ENCODE measurements at regions not wholly inside any gene's neighbourhood (a gene's known extent, or its start where the extent isn't known, plus 50 kb on each side); places are given as distances from the start of the nearest gene placed in this dataset.

DNA sequence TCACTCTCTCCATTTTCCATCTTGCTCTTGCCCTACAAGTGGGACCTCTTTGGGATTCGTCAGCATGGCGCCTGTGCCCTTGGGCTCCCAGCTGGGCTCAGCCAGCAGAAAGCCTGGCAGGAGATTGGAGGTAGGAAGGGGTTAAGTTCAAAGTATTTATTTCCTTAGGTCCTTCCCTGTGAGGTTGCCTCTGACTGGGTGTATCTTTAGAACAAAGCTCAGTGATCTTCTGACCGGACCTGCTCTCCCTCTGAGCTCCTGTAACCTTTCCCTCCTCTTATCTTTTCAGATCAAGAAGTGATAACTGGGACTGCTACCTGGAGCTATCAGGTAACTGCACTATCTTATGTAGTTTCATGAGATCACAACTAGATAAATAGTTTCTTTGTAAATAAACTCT lies 75.8 kb upstream of the ABCD3 start:
- TF ChIP-seq, protein P1, sequence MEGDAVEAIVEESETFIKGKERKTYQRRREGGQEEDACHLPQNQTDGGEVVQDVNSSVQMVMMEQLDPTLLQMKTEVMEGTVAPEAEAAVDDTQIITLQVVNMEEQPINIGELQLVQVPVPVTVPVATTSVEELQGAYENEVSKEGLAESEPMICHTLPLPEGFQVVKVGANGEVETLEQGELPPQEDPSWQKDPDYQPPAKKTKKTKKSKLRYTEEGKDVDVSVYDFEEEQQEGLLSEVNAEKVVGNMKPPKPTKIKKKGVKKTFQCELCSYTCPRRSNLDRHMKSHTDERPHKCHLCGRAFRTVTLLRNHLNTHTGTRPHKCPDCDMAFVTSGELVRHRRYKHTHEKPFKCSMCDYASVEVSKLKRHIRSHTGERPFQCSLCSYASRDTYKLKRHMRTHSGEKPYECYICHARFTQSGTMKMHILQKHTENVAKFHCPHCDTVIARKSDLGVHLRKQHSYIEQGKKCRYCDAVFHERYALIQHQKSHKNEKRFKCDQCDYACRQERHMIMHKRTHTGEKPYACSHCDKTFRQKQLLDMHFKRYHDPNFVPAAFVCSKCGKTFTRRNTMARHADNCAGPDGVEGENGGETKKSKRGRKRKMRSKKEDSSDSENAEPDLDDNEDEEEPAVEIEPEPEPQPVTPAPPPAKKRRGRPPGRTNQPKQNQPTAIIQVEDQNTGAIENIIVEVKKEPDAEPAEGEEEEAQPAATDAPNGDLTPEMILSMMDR (IDR thresholded peaks at IDR 0.05; ENCODE audit: insufficient read depth, low read length), result no peak
- TF ChIP-seq POLR2AphosphoS5 (IDR thresholded peaks at IDR 0.05; ENCODE audit: low read depth), result no peak
- TF ChIP-seq, protein P2, sequence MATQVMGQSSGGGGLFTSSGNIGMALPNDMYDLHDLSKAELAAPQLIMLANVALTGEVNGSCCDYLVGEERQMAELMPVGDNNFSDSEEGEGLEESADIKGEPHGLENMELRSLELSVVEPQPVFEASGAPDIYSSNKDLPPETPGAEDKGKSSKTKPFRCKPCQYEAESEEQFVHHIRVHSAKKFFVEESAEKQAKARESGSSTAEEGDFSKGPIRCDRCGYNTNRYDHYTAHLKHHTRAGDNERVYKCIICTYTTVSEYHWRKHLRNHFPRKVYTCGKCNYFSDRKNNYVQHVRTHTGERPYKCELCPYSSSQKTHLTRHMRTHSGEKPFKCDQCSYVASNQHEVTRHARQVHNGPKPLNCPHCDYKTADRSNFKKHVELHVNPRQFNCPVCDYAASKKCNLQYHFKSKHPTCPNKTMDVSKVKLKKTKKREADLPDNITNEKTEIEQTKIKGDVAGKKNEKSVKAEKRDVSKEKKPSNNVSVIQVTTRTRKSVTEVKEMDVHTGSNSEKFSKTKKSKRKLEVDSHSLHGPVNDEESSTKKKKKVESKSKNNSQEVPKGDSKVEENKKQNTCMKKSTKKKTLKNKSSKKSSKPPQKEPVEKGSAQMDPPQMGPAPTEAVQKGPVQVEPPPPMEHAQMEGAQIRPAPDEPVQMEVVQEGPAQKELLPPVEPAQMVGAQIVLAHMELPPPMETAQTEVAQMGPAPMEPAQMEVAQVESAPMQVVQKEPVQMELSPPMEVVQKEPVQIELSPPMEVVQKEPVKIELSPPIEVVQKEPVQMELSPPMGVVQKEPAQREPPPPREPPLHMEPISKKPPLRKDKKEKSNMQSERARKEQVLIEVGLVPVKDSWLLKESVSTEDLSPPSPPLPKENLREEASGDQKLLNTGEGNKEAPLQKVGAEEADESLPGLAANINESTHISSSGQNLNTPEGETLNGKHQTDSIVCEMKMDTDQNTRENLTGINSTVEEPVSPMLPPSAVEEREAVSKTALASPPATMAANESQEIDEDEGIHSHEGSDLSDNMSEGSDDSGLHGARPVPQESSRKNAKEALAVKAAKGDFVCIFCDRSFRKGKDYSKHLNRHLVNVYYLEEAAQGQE (IDR thresholded peaks at IDR 0.05; ENCODE audit: insufficient replicate concordance, low read depth), result no peak
- TF ChIP-seq SPI1 (IDR thresholded peaks at IDR 0.05; ENCODE audit: borderline replicate concordance, low read depth), result no peak

Data from HL-60 (cell line).